HG03066 (cell line): ENCODE measurements at regions not wholly inside any gene's neighbourhood (a gene's known extent, or its start where the extent isn't known, plus 50 kb on each side); places are given as distances from the start of the nearest gene placed in this dataset.
"Not testable (repeated sequence)": the region's sequence is repeated elsewhere in the genome, so short reads cannot be mapped to it uniquely, and the experiment has no call there.

Source experiments
- ATAC-seq: cut with Tn5 transposase; IDR thresholded peaks from one replicate; pipeline ENCODE4 v1.9.1; 2021; ENCODE audit warnings: low read depth; ENCODE audit not compliant: unreplicated experiment

DNA sequence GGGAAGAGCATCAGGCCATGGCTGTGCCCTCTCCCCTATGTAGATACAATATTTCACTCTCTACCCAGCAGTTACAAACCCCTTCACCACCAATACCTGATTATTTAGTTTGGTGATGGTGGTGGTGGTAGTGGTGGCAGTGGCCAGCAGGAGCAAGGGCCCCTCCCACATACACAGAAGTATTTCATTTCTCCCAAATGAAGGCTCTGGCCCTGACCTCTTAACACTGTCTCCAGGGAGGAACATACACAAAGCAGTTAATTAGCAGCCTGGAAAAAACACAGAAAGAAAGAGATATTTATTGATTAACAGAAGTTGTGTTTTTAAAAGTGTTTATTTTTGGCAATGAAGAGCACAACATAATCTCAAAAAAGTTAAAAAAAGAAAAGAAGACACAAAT lies 212.7 kb upstream of the SAMSN1 start:
- ATAC-seq = no peak

DNA sequence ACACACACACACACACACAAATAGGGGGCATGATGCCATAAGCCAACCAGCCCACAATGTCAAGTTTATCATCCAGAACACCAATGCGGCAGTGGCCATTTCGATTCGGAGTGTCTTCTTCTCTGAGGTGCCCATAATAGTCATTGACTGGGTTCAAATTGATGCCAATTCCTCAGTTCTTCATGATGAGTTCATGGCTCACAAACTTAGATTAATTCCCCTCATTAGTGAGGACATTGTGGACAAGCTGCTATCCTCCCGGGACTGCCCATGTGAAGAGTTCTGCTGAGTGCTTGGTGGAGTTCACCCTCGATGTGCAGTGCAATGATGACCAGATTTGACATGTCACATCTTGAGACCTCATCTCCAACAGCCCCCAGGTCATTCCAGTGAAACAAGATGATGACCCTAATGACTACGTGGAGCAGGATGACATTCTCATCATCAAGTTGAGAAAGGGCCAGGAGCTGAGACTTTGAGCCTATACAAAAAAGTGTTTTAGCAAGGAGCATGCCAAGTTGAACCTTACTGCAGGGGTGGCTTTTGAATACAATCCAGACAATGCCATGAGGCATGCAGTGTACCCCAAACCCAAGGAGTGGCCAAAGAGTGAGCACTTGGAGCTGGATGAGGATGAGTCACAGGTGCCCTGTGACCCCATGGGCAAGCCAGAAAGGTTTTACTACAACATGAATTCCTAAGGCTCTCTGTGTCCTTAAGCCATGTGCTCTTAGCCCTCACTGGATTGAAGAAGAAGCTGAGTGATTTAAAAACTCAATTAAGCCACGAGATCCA lies 211.6 kb upstream of the SAMSN1 start:
- no peak for ATAC-seq

GRCh38 chr21:14755086-14755485 lies 209.0 kb upstream of the SAMSN1 start:
- ATAC-seq = no peak

GRCh38 chr21:14754682-14755081 lies 208.6 kb upstream of the SAMSN1 start:
- ATAC-seq = no peak

DNA sequence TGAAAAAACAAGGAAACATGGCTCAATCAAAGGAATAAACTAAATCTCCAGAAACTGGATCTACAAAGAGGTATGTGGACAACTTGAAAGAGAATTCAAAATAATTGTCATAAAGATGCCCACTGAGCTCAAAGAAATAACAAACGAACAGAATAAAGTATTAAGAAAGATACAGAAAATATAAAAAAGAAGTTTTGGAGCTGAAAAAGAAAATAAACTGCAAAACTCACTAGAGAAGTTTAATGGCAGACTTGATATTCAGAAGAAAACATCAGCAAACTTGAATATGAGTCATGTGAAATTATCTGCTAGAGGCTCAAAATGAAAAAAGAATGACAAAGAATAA lies 208.1 kb upstream of the SAMSN1 start:
- no peak for ATAC-seq

- no peak for ATAC-seq
These were observed 207.5 kb upstream of the SAMSN1 start for GRCh38 chr21:14753466-14754258.

GRCh38 chr21:14753069-14753465 lies 207.0 kb upstream of the SAMSN1 start:
- no peak for ATAC-seq

GRCh38 chr21:14752345-14752909 lies 206.3 kb upstream of the SAMSN1 start:
- no peak for ATAC-seq

DNA sequence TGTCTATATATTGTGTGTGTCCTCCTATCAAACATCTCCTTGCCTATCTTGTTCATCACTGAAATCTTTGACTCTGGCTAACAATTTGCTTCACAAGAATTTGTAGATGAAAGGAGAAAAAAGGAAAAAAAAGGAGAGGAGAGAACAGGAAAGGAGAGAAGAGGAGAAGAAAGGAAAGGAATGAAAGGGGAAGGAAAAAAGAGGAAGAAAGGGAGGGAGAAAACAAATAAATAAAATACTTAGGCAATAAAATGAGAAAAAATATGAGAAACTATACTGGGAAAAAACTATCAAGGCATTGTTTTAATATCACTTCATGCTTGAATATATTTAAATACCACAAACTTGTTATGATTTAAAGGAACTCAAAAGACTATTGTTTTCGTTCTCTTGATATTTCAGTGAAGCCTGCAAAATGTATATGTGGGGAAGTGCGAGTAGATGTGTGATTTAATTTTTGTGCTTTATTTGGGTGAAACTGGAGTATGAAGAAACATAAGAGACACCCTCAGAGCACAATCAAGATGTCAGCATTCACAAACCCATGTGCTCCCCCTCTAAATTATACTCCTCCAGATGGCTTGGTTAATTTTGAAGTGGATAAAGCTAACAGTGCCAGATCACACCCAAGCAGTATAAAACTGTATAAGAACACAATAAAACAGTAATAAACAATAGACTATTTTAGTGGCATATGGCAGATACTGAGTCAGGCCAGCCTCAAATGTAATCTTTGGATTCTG lies 205.7 kb upstream of the SAMSN1 start:
- ATAC-seq = no peak

- ATAC-seq = no peak
These were observed 204.9 kb upstream of the SAMSN1 start for GRCh38 chr21:14751011-14751410.

- no peak for ATAC-seq
These were observed 203.9 kb upstream of the SAMSN1 start for GRCh38 chr21:14750041-14750440.

- ATAC-seq = no peak
These were observed 202.5 kb upstream of the SAMSN1 start for GRCh38 chr21:14748662-14749061.

GRCh38 chr21:14744368-14744767 lies 198.3 kb upstream of the SAMSN1 start:
- no peak for ATAC-seq

- ATAC-seq = no peak
These were observed 196.0 kb upstream of the SAMSN1 start for GRCh38 chr21:14742119-14742518.

DNA sequence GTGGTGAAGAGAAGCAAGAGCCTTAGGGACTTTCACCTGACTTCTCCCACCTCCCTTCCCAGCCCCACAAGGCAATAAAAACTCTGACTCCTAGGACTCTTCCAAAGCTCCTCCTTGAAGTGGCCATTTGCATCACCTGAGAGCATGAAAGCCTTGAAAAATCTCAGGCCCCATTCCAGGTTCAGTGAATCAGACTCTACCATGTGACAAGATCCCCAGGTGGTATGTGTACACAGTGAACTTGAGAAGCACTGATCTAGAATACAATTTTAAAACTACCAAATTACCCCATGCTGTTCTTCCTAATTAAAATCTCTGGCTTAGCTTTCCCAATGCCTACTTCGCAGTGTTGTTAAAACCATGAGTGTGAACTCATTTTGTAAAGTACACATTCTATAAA lies 195.1 kb upstream of the SAMSN1 start:
- no peak for ATAC-seq

- ATAC-seq = no peak
These were observed 194.6 kb upstream of the SAMSN1 start for GRCh38 chr21:14740692-14741091.

- no peak for ATAC-seq
These were observed 194.0 kb upstream of the SAMSN1 start for GRCh38 chr21:14740116-14740515.

GRCh38 chr21:14739590-14739989 lies 193.5 kb upstream of the SAMSN1 start:
- no peak for ATAC-seq

- ATAC-seq = not testable (repeated sequence)
These were observed 192.5 kb upstream of the SAMSN1 start for GRCh38 chr21:14738576-14738975.

- no peak for ATAC-seq
These were observed 191.8 kb upstream of the SAMSN1 start for GRCh38 chr21:14737922-14738321.

- ATAC-seq = no peak
These were observed 191.2 kb upstream of the SAMSN1 start for GRCh38 chr21:14737284-14737691.
